ENCODE measurements at regions not wholly inside any gene's neighbourhood (a gene's known extent, or its start where the extent isn't known, plus 50 kb on each side); places are given as distances from the start of the nearest gene placed in this dataset.

- TF ChIP-seq BRCA1 (IDR thresholded peaks at IDR 0.05; ENCODE audit: low read depth, low read length) (no peak), CEBPB (IDR thresholded peaks at IDR 0.05; ENCODE audit: low read depth, low read length) (no peak), POLR2A (IDR thresholded peaks at IDR 0.05; ENCODE audit: control extremely low read depth in 1 of 2, low read depth in 2 of 2, low read length in 2 of 2) (no peak), POU5F1 (IDR thresholded peaks at IDR 0.05; ENCODE audit: low read depth, low read length) (no peak), SRF (IDR thresholded peaks at IDR 0.05; ENCODE audit: low read depth, low read length) (no peak), POLR2AphosphoS5 (IDR thresholded peaks at IDR 0.05; ENCODE audit: low read depth, low read length) (no peak), SIX5 (IDR thresholded peaks at IDR 0.05; ENCODE audit: low read depth, low read length) (no peak), HDAC2 (IDR thresholded peaks at IDR 0.05; ENCODE audit: borderline replicate concordance in 1 of 2, low read depth in 2 of 2, low read length in 2 of 2) (no peak), ASH2L (IDR thresholded peaks at IDR 0.05; ENCODE audit: low read length) (no peak), JUN (IDR thresholded peaks at IDR 0.05; ENCODE audit: low read depth, low read length) (no peak), RNF2 (IDR thresholded peaks at IDR 0.05; ENCODE audit: borderline replicate concordance, low read depth, low read length, missing control alignments, poor library complexity, severe bottlenecking) (no peak)
These were observed 166.0 kb downstream of the TRMT11 start for GRCh38 chr6:126152372-126152745.

Data from H1 (cell line).